ENCODE measurements at regions not wholly inside any gene's neighbourhood (a gene's known extent, or its start where the extent isn't known, plus 50 kb on each side); places are given as distances from the start of the nearest gene placed in this dataset.

GRCh38 chr13:105732806-105733529, 802.5 kb downstream of the EFNB2 start:
- TF ChIP-seq CTCF (conservative IDR thresholded peaks at IDR 0.05; ENCODE audit: low read depth, low read length) (no peak), EZH2 (IDR thresholded peaks at IDR 0.05; ENCODE audit: low read length, unreplicated experiment) (no peak), EZH2phosphoT487 (IDR thresholded peaks at IDR 0.05; ENCODE audit: borderline replicate concordance, low read length) (no peak)
